Choroid plexus epithelial cell (primary cell): ENCODE measurements at regions not wholly inside any gene's neighbourhood (a gene's known extent, or its start where the extent isn't known, plus 50 kb on each side); places are given as distances from the start of the nearest gene placed in this dataset.

Experiments
- DNase-seq: peaks from one replicate; pipeline ENCODE4 v3.0.0-alpha.2; 2010; ENCODE audit warnings: low read depth
- H3K4me3 ChIP-seq: 2 replicates; pipeline ENCODE4 v1.5.1; 2011; ENCODE audit warnings: low read depth, mild to moderate bottlenecking, control low read depth, low read length, moderate library complexity
- CTCF ChIP-seq: conservative IDR thresholded peaks from 2 replicates; pipeline ENCODE4 v1.5.1; 2011; ENCODE audit warnings: low read depth, mild to moderate bottlenecking, control low read depth, inconsistent platforms, low read length, moderate library complexity

- DNase-seq = no peak
Observed at GRCh38 chr7:83306502-83306901, 143.8 kb upstream of the PCLO start.

GRCh38 chr7:83305027-83305426 lies 142.3 kb upstream of the PCLO start:
- no peak for DNase-seq
- H3K4me3 ChIP-seq = no peak overlapping the region
- no peak for TF ChIP-seq CTCF

More at GRCh38 chr7:83306502-83306901, 143.8 kb upstream of the PCLO start:
- H3K4me3 ChIP-seq = no peak overlapping the region
- TF ChIP-seq CTCF = no peak

GRCh38 chr7:83301416-83301815 lies 138.7 kb upstream of the PCLO start:
- TF ChIP-seq CTCF = no peak
- DNase-seq = peak; percentile 85
- no peak overlapping the region for H3K4me3 ChIP-seq

GRCh38 chr7:83290211-83290610 lies 127.5 kb upstream of the PCLO start:
- no peak for TF ChIP-seq CTCF
- DNase-seq = no peak
- H3K4me3 ChIP-seq = no peak overlapping the region

- no peak for TF ChIP-seq CTCF
- no peak overlapping the region for H3K4me3 ChIP-seq
- DNase-seq = no peak
Observed at GRCh38 chr7:83289419-83289993, 126.8 kb upstream of the PCLO start.

- no peak for DNase-seq
- TF ChIP-seq CTCF = no peak
- H3K4me3 ChIP-seq = no peak overlapping the region
Observed at GRCh38 chr7:83280671-83281070, 118.0 kb upstream of the PCLO start.

GRCh38 chr7:83276250-83276649 lies 113.6 kb upstream of the PCLO start:
- no peak overlapping the region for H3K4me3 ChIP-seq
- TF ChIP-seq CTCF = no peak
- no peak for DNase-seq
